ENCODE measurements at regions not wholly inside any gene's neighbourhood (a gene's known extent, or its start where the extent isn't known, plus 50 kb on each side); places are given as distances from the start of the nearest gene placed in this dataset.

DNA sequence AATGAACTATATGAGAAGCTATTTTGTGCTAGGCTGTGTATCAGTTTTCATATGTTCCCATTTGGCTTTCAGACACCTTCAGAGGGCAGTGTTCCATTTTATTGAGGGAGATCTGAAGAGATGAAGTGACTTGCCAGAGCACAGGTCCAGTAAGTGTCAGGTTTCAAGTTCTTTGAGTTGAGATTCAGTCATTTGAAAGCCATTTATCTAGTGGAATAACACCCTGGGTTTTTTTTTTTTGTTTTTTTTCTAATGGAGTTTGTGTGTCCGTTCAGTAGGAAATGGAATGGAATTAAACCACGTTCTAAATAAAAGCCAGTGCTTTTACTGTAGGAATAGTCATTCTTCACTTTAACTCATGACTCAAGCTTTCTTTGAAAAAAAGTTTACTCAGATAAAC lies 652.9 kb upstream of the USP24 start (continued):
- TF ChIP-seq RAD21 (IDR thresholded peaks at IDR 0.05 in 1 of 2, conservative IDR thresholded peaks at IDR 0.05 in 1 of 2; ENCODE audit: low read depth in 2 of 2, low read length in 2 of 2) = peak in 1 of 2 experiments; percentile 25; a peak in 1 of 4 replicates
